ENCODE measurements at regions not wholly inside any gene's neighbourhood (a gene's known extent, or its start where the extent isn't known, plus 50 kb on each side); places are given as distances from the start of the nearest gene placed in this dataset.

GRCh38 chr4:61044837-61045236, 155.3 kb upstream of the ADGRL3 start:
- POLR2A ChIA-PET = no interaction called here
- CTCF ChIA-PET = no interaction called here
- TF ChIP-seq CTCF (IDR thresholded peaks at IDR 0.05; ENCODE audit: insufficient read depth, low read length, missing control alignments) = no peak
- no peak for DNase-seq (ENCODE audit: low read depth, low spot score)
- no peak overlapping the region for H3K4me3 ChIP-seq (ENCODE audit: low read depth, low read length)

- CTCF ChIA-PET = no interaction called here
- TF ChIP-seq CTCF (IDR thresholded peaks at IDR 0.05; ENCODE audit: insufficient read depth, low read length, missing control alignments) = no peak
- POLR2A ChIA-PET = no interaction called here
- H3K4me3 ChIP-seq (ENCODE audit: low read depth, low read length) = no peak overlapping the region
- DNase-seq (ENCODE audit: low read depth, low spot score) = no peak
Measured at GRCh38 chr4:61049018-61049417, 151.1 kb upstream of the ADGRL3 start.

GRCh38 chr4:61067381-61067780, 132.7 kb upstream of the ADGRL3 start:
- no peak for TF ChIP-seq CTCF (IDR thresholded peaks at IDR 0.05; ENCODE audit: insufficient read depth, low read length, missing control alignments)
- CTCF ChIA-PET = no interaction called here
- no peak overlapping the region for H3K4me3 ChIP-seq (ENCODE audit: low read depth, low read length)
- no peak for DNase-seq (ENCODE audit: low read depth, low spot score)
- POLR2A ChIA-PET = no interaction called here

GRCh38 chr4:61068060-61068459, 132.1 kb upstream of the ADGRL3 start:
- no peak for DNase-seq (ENCODE audit: low read depth, low spot score)
- TF ChIP-seq CTCF (IDR thresholded peaks at IDR 0.05; ENCODE audit: insufficient read depth, low read length, missing control alignments) = no peak
- H3K4me3 ChIP-seq (ENCODE audit: low read depth, low read length) = no peak overlapping the region
- CTCF ChIA-PET = no interaction called here
- POLR2A ChIA-PET = no interaction called here

GRCh38 chr4:61068745-61069144, 131.4 kb upstream of the ADGRL3 start:
- no peak for TF ChIP-seq CTCF (IDR thresholded peaks at IDR 0.05; ENCODE audit: insufficient read depth, low read length, missing control alignments)
- no peak overlapping the region for H3K4me3 ChIP-seq (ENCODE audit: low read depth, low read length)
- no peak for DNase-seq (ENCODE audit: low read depth, low spot score)
- ChIA-PET POLR2A (no interaction called here), CTCF (no interaction called here)

GRCh38 chr4:61070269-61070668, 129.9 kb upstream of the ADGRL3 start:
- TF ChIP-seq CTCF (IDR thresholded peaks at IDR 0.05; ENCODE audit: insufficient read depth, low read length, missing control alignments) = no peak
- CTCF ChIA-PET = no interaction called here
- POLR2A ChIA-PET = no interaction called here
- DNase-seq (ENCODE audit: low read depth, low spot score) = no peak
- no peak overlapping the region for H3K4me3 ChIP-seq (ENCODE audit: low read depth, low read length)
